Kidney (tissue), 13 donors: ENCODE measurements at regions not wholly inside any gene's neighbourhood (a gene's known extent, or its start where the extent isn't known, plus 50 kb on each side); places are given as distances from the start of the nearest gene placed in this dataset.

Experiments
- DNase-seq, 5 donors: peaks; one replicate each; pipeline ENCODE4 v3.0.0-alpha.2; 2013 to 2020
- FAIRE-seq: peaks from 2 replicates; lab custom pipeline; 2012; peaks lifted over from hg19 to GRCh38; lab: Jason Lieb, UNC
- H3K27ac ChIP-seq, 2 donors: one replicate each; pipeline ENCODE4 v1.7.0; 2013; ENCODE audit warnings: low read depth in 2 of 2, low read length in 2 of 2, inconsistent platforms in 1 of 2
- H3K27me3 ChIP-seq: one replicate; pipeline ENCODE4 v1.7.1; 2013; ENCODE audit warnings: low read length, inconsistent platforms; ENCODE audit not compliant: control insufficient read depth, insufficient read depth
- H3K36me3 ChIP-seq, 3 donors: one replicate each; pipeline versions ENCODE4 v1.7.0 to v1.7.1; 2013; ENCODE audit warnings: low read length in 3 of 3, control low read depth in 1 of 3, inconsistent platforms in 1 of 3; ENCODE audit not compliant: insufficient read depth in 3 of 3, control insufficient read depth in 2 of 3
- H3K4me1 ChIP-seq, 3 donors: one replicate each; pipeline versions ENCODE4 v1.7.0 to v1.7.1; 2013; ENCODE audit warnings: low read length in 3 of 3, inconsistent platforms in 1 of 3, low read depth in 1 of 3; ENCODE audit not compliant: control insufficient read depth in 2 of 3, insufficient read depth in 2 of 3
- H3K4me3 ChIP-seq, 3 donors: one replicate each; pipeline versions ENCODE4 v1.7.0 to v1.8.1; 2013; ENCODE audit warnings: low read length in 3 of 3, control low read depth in 1 of 3, inconsistent platforms in 1 of 3
- H3K9ac ChIP-seq, 3 donors: one replicate each; pipeline versions ENCODE4 v1.7.0 to v1.7.1; 2013; ENCODE audit warnings: low read length in 3 of 3, control low read depth in 1 of 3, inconsistent platforms in 1 of 3
- H3K9me3 ChIP-seq, 3 donors: one replicate each; pipeline versions ENCODE4 v1.7.0 to v1.7.1; 2013; ENCODE audit warnings: low read length in 3 of 3, control low read depth in 1 of 3, inconsistent platforms in 1 of 3; ENCODE audit not compliant: control insufficient read depth in 2 of 3, insufficient read depth in 1 of 3
- CTCF ChIP-seq: IDR thresholded peaks from 3 replicates; pipeline ENCODE4 v1.5.1; 2012; ENCODE audit warnings: mild to moderate bottlenecking, moderate library complexity, borderline replicate concordance; ENCODE audit not compliant: insufficient read depth; ENCODE audit errors: extremely low read depth
- intact Hi-C: fragments of 100-400 bp; cut with DNase I; formaldehyde crosslinking; loops from one replicate; pipeline ENCODE4 v1.11.1; 2022
- donor health status: control.
- donor health status: control.
- donor health status: control.
- donor health status: control.
- donor health status: control.
- donor health status: DM: yes; HTN: yes; CAD: no.
- donor health status: Normal renal cell carcinoma (clear cell type).

- H3K4me1 ChIP-seq = peaks cover 0 to 3% (median 0%) of the 10 kb centered on the region in 3 donors
- no peak overlapping the region for H3K9ac ChIP-seq
- H3K27ac ChIP-seq = no peak overlapping the region
- no peaks in the 10 kb centered on the region for H3K27me3 ChIP-seq
- H3K4me3 ChIP-seq = no peak overlapping the region
- no peak for TF ChIP-seq CTCF
- no peaks in the 10 kb centered on the region for H3K36me3 ChIP-seq
- DNase-seq = peak in 4 of 5 donors; percentile 91 to 95 (median 94)
- intact Hi-C loops = no loop called here
- no peak for FAIRE-seq
- H3K9me3 ChIP-seq = no peaks in the 10 kb centered on the region
Measured at GRCh38 chr20:58579819-58580473, 64.7 kb upstream of the APCDD1L start.

- Histone ChIP-seq H3K27me3 (no peaks in the 10 kb centered on the region), H3K36me3 (no peaks in the 10 kb centered on the region), H3K27ac (no peak overlapping the region), H3K4me3 (no peak overlapping the region), H3K9me3 (no peaks in the 10 kb centered on the region), H3K4me1 (peaks cover 0 to 3% (median 0%) of the 10 kb centered on the region in 3 donors), H3K9ac (no peak overlapping the region)
- intact Hi-C loops = no loop called here
- FAIRE-seq (no peak), DNase-seq (peak in 1 of 5 donors; percentile 37)
- no peak for TF ChIP-seq CTCF
Measured at GRCh38 chr20:58579069-58579818, 64.0 kb upstream of the APCDD1L start.

GRCh38 chr20:58577871-58578598 is 62.8 kb upstream of the APCDD1L start:
- Histone ChIP-seq H3K4me1 (peaks cover 0 to 3% (median 0%) of the 10 kb centered on the region in 3 donors), H3K36me3 (no peaks in the 10 kb centered on the region), H3K9ac (no peak overlapping the region), H3K4me3 (no peak overlapping the region), H3K9me3 (no peaks in the 10 kb centered on the region), H3K27ac (no peak overlapping the region), H3K27me3 (no peaks in the 10 kb centered on the region)
- intact Hi-C loops = no loop called here
- TF ChIP-seq CTCF = no peak
- FAIRE-seq (no peak), DNase-seq (peak in 4 of 5 donors; percentile 33 to 61 (median 46))
